ENCODE measurements at regions not wholly inside any gene's neighbourhood (a gene's known extent, or its start where the extent isn't known, plus 50 kb on each side); places are given as distances from the start of the nearest gene placed in this dataset.
"Not testable (repeated sequence)": the region's sequence is repeated elsewhere in the genome, so short reads cannot be mapped to it uniquely, and the experiment has no call there.

DNA sequence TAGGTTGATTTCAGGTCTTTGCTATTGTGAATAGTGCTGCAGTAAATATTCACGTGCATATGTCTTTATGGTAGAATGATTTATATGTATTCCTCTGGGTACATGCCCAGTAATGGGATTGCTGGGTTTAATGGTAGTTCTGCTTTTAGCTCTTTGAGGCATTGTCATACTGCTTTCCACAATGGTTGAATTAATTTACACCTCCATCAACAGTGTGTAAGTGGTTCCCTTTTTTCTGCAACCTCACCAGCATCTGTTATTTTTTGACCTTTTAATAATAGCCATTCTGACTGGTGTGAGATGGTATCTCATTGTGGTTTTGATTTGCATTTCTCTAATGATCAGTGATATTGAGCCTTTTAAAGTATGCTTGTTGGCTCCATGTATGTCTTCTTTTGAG, 158.0 kb downstream of the RNF144B start:
- H3K4me3 ChIP-seq (ENCODE audit: insufficient read depth, low read depth, low read length); H3K27me3 ChIP-seq (ENCODE audit: control insufficient read depth, insufficient read depth, low read length); H3K4me1 ChIP-seq (ENCODE audit: control insufficient read depth, insufficient read depth, low read length); CTCF ChIA-PET; H2AK9ac ChIP-seq (replicated peaks; ENCODE audit: low read depth, low read length, poor library complexity); H3K9me1 ChIP-seq (ENCODE audit: insufficient read depth, low read length); H3K4ac ChIP-seq (ENCODE audit: low read depth, low read length); in situ Hi-C loops (cut with MboI; ENCODE audit: low sequenced_read_pairs); H3K23ac ChIP-seq (ENCODE audit: low read depth, low read length); BruUV-seq (replicated peaks); H3K4me2 ChIP-seq (ENCODE audit: low read depth, low read length); H2BK120ac ChIP-seq (ENCODE audit: low read depth, low read length); H3K27ac ChIP-seq (ENCODE audit: insufficient read depth, low read length); H3K9ac ChIP-seq (ENCODE audit: low read depth, low read length); H3K36me3 ChIP-seq (ENCODE audit: control insufficient read depth, insufficient read depth, low read length); H4K91ac ChIP-seq (ENCODE audit: insufficient read depth, low read depth, low read length); H2AFZ ChIP-seq (replicated peaks; ENCODE audit: low read length, poor library complexity); H3K18ac ChIP-seq (ENCODE audit: low read depth, low read length); DNase-seq; H2BK5ac ChIP-seq (ENCODE audit: low read depth, low read length, poor library complexity, severe bottlenecking); H4K5ac ChIP-seq (ENCODE audit: low read depth, low read length); H2BK15ac ChIP-seq (ENCODE audit: low read depth, low read length); H2AK5ac ChIP-seq (ENCODE audit: low read depth, low read length); POLR2A ChIA-PET (ENCODE audit: unreplicated experiment); H2BK20ac ChIP-seq (ENCODE audit: low read depth, low read length); H4K20me1 ChIP-seq (ENCODE audit: insufficient read depth, low read length); dilution Hi-C loops (cut with HindIII; ENCODE audit: low sequenced_read_pairs, unreplicated experiment); H3K14ac ChIP-seq (replicated peaks; ENCODE audit: low read depth, low read length); H3K79me1 ChIP-seq (ENCODE audit: low read depth in 1 of 2, low read length in 2 of 2); H3K56ac ChIP-seq (ENCODE audit: extremely low read depth, insufficient read depth, low read length); intact Hi-C loops (cut with micrococcal nuclease); ATAC-seq (ENCODE audit: low read depth); H4K8ac ChIP-seq (ENCODE audit: low read depth in 2 of 2, low read length in 2 of 2); H3K9me3 ChIP-seq (ENCODE audit: control insufficient read depth, insufficient read depth, low read length): not testable (repeated sequence)
- WGBS, 2 experiments (ENCODE audit: extremely low coverage in 2 of 2, insufficient read length in 1 of 2), result no CpG with 5 or more reads among the region's 1 CpG

All from IMR-90 (cell line).